ENCODE measurements at regions not wholly inside any gene's neighbourhood (a gene's known extent, or its start where the extent isn't known, plus 50 kb on each side); places are given as distances from the start of the nearest gene placed in this dataset.

DNA sequence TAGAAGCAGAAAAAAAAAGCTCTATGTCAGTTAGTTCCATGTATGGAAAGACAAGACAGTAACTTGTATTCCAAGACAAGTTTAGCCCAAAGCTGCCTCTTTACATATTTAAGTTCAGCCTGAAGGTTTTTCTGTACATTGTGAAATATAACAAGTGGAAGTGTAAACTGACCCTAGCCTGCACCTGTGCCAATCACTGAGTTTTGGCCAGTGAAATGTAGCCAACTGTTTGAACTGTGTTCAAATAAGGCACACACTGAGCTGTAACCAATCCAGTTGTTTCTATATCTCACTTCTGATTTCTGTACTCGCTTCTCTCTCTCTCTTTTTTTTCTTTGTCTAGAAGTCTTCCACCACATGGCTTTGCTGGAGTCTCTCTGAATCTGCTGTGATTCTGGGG, 1227.1 kb downstream of the NCAM2 start:
- no peak for TF ChIP-seq SIN3A (IDR thresholded peaks at IDR 0.05; ENCODE audit: borderline replicate concordance, insufficient read depth, low read length)
- TF ChIP-seq, protein P1, sequence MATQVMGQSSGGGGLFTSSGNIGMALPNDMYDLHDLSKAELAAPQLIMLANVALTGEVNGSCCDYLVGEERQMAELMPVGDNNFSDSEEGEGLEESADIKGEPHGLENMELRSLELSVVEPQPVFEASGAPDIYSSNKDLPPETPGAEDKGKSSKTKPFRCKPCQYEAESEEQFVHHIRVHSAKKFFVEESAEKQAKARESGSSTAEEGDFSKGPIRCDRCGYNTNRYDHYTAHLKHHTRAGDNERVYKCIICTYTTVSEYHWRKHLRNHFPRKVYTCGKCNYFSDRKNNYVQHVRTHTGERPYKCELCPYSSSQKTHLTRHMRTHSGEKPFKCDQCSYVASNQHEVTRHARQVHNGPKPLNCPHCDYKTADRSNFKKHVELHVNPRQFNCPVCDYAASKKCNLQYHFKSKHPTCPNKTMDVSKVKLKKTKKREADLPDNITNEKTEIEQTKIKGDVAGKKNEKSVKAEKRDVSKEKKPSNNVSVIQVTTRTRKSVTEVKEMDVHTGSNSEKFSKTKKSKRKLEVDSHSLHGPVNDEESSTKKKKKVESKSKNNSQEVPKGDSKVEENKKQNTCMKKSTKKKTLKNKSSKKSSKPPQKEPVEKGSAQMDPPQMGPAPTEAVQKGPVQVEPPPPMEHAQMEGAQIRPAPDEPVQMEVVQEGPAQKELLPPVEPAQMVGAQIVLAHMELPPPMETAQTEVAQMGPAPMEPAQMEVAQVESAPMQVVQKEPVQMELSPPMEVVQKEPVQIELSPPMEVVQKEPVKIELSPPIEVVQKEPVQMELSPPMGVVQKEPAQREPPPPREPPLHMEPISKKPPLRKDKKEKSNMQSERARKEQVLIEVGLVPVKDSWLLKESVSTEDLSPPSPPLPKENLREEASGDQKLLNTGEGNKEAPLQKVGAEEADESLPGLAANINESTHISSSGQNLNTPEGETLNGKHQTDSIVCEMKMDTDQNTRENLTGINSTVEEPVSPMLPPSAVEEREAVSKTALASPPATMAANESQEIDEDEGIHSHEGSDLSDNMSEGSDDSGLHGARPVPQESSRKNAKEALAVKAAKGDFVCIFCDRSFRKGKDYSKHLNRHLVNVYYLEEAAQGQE (IDR thresholded peaks at IDR 0.05; ENCODE audit: insufficient read depth in 1 of 2, low read depth in 2 of 2, low read length in 2 of 2) = no peak
- TF ChIP-seq TAF1 (IDR thresholded peaks at IDR 0.05; ENCODE audit: borderline replicate concordance, insufficient read depth, low read length) = no peak

DNA sequence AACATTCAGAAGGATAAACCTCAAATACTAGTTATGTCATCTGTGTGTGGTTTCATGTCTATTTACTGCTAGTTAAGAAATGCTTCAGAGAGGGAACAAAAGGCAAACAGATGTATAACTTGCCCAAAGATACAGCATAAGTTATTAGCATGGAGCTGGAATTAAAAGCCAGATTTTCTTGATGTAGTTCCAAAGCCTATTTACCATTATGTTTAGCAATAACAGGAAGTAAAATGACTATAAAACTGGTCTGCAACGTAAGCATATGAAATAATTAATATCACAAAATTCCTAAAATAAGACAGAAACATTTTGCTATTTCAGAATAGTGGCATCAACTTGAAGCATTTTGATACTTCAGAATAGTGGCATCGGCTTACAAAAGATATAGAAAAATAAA, 1232.8 kb downstream of the NCAM2 start:
- TF ChIP-seq SIN3A (IDR thresholded peaks at IDR 0.05; ENCODE audit: borderline replicate concordance, insufficient read depth, low read length) (no peak), FOXP2 (optimal IDR thresholded peaks at IDR 0.05; ENCODE audit: borderline replicate concordance, extremely low read depth, extremely low read length, insufficient read depth) (no peak), TAF1 (IDR thresholded peaks at IDR 0.05; ENCODE audit: borderline replicate concordance, insufficient read depth, low read length) (no peak), POLR2AphosphoS5 (IDR thresholded peaks at IDR 0.05; ENCODE audit: low read depth, low read length) (no peak)
- TF ChIP-seq, protein P1 (IDR thresholded peaks at IDR 0.05; ENCODE audit: insufficient read depth in 1 of 2, low read depth in 2 of 2, low read length in 2 of 2) = no peak

DNA sequence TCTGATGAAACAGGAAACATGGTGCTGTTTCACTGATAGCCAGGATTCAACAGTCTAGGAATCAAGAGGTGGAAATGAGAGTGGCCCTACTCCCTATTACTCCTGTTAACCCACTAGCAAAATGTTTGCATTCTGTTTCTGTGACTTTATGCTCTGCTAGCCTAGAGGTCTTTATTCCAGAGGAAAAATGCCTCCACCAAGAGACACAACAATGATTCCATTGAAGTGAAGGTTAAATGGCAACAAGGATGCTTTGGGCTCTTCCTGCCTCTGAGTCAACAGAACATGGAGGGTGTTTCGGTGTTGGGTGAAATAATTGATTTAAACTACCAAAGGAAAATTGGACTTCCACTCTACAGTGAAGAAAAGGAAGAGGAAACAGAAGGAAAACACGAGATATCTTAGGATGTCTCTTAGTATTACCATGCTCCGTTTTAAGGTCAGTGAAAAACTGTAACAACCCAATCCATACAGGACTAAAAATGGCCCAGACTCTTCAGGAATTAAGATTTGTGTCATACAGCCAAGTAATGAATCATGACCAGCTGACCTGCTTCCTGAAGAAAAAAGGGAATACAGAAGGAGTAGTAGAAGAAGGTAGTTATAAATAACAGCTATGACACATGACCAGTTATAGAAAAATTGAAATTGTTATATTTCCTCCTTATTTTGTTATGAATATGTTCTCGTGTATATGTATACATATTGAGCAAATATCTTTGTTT, 1237.8 kb downstream of the NCAM2 start:
- no peak for TF ChIP-seq TAF1 (IDR thresholded peaks at IDR 0.05; ENCODE audit: borderline replicate concordance, insufficient read depth, low read length)
- no peak for TF ChIP-seq POLR2AphosphoS5 (IDR thresholded peaks at IDR 0.05; ENCODE audit: low read depth, low read length)
- TF ChIP-seq SIN3A (IDR thresholded peaks at IDR 0.05; ENCODE audit: borderline replicate concordance, insufficient read depth, low read length) = no peak
- no peak for TF ChIP-seq FOXP2 (optimal IDR thresholded peaks at IDR 0.05; ENCODE audit: borderline replicate concordance, extremely low read depth, extremely low read length, insufficient read depth)
- TF ChIP-seq, protein P1 (IDR thresholded peaks at IDR 0.05; ENCODE audit: insufficient read depth in 1 of 2, low read depth in 2 of 2, low read length in 2 of 2) = no peak

DNA sequence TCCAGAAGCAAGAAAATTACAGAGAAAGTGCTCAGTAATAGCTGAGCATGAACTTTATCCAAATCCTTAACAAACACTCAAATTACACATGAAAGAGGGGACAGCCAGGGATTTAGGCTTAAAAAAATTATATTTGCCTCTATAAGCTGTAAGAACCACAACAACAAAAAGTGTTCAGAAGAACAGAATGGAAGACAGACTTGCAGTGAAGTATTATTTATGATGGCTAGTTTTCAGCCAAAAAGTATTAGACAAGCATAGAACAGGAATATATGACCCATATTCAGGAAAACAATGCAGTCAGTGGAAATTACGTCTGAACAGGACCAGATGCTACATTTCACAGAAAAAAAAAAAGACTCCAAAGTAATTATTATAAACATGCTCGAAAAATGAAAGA, 1246.3 kb downstream of the NCAM2 start:
- TF ChIP-seq POLR2AphosphoS5 (IDR thresholded peaks at IDR 0.05; ENCODE audit: low read depth, low read length) = no peak
- TF ChIP-seq TAF1 (IDR thresholded peaks at IDR 0.05; ENCODE audit: borderline replicate concordance, insufficient read depth, low read length) = no peak
- TF ChIP-seq FOXP2 (optimal IDR thresholded peaks at IDR 0.05; ENCODE audit: borderline replicate concordance, extremely low read depth, extremely low read length, insufficient read depth) = no peak
- TF ChIP-seq, protein P1 (IDR thresholded peaks at IDR 0.05; ENCODE audit: insufficient read depth in 1 of 2, low read depth in 2 of 2, low read length in 2 of 2) = no peak
- TF ChIP-seq SIN3A (IDR thresholded peaks at IDR 0.05; ENCODE audit: borderline replicate concordance, insufficient read depth, low read length) = no peak
